ENCODE measurements at regions not wholly inside any gene's neighbourhood (a gene's known extent, or its start where the extent isn't known, plus 50 kb on each side); places are given as distances from the start of the nearest gene placed in this dataset.

DNA sequence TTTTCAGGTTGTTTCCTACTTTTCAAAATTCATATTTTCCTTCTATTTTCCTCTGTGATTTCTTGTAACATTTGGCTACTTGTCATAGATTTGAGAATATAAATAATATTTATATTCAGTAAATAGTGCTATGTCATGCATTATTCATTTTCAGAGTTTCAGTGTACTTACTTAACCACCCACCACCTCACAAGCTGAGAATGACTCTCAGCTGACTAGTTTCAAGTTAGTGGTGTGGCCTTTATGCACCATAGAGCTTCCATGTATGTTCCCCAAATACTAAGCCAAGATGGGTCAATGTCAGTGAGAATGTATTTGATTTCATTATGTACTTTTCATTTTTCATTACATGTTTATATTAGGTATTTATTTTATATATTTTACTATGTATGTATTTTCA, 56.9 kb upstream of the RGS1 start:
- no peaks in the 10 kb centered on the region for H3K27me3 ChIP-seq
- no peak for TF ChIP-seq POLR2A (IDR thresholded peaks at IDR 0.05)
- TF ChIP-seq, protein P1, sequence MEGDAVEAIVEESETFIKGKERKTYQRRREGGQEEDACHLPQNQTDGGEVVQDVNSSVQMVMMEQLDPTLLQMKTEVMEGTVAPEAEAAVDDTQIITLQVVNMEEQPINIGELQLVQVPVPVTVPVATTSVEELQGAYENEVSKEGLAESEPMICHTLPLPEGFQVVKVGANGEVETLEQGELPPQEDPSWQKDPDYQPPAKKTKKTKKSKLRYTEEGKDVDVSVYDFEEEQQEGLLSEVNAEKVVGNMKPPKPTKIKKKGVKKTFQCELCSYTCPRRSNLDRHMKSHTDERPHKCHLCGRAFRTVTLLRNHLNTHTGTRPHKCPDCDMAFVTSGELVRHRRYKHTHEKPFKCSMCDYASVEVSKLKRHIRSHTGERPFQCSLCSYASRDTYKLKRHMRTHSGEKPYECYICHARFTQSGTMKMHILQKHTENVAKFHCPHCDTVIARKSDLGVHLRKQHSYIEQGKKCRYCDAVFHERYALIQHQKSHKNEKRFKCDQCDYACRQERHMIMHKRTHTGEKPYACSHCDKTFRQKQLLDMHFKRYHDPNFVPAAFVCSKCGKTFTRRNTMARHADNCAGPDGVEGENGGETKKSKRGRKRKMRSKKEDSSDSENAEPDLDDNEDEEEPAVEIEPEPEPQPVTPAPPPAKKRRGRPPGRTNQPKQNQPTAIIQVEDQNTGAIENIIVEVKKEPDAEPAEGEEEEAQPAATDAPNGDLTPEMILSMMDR (IDR thresholded peaks at IDR 0.05), result no peak
- TF ChIP-seq POLR2AphosphoS5 (IDR thresholded peaks at IDR 0.05), result no peak
- TF ChIP-seq EP300 (IDR thresholded peaks at IDR 0.05), result no peak
- no peaks in the 10 kb centered on the region for H3K36me3 ChIP-seq
- no peaks in the 10 kb centered on the region for H3K9me3 ChIP-seq
- no peak for DNase-seq (ENCODE audit: low spot score in 2 of 2)
- no peaks in the 10 kb centered on the region for H3K4me1 ChIP-seq
- H3K27ac ChIP-seq, result no peak overlapping the region
- H3K4me3 ChIP-seq, result no peak overlapping the region

DNA sequence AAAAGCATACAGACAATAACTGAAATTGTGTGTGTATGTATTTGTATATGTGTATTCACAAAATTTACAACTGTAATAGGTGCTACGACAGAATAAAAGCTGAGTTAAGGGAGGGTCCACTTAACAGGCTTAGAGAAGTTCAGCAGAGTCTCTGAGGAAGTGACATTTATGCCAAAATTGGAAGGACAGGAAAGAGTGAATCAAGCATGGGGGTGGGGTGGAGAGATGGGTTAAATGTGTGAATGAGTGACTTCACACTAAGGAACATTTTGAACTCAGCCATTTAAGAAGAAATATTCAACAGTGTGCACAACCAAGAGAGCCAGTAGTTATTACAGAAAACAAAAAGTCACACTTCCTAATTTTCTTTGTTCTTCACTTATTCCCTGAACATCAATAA, 53.8 kb upstream of the RGS1 start:
- no peaks in the 10 kb centered on the region for H3K9me3 ChIP-seq
- no peaks in the 10 kb centered on the region for H3K27me3 ChIP-seq
- 73% methylated on average over 1 of the region's 1 CpG for WGBS
- H3K4me3 ChIP-seq, result no peak overlapping the region
- no peak for DNase-seq (ENCODE audit: low spot score in 2 of 2)
- H3K36me3 ChIP-seq, result no peaks in the 10 kb centered on the region
- H3K4me1 ChIP-seq, result no peaks in the 10 kb centered on the region
- no peak overlapping the region for H3K27ac ChIP-seq
- TF ChIP-seq POLR2A (IDR thresholded peaks at IDR 0.05), result no peak
- TF ChIP-seq, protein P1 (IDR thresholded peaks at IDR 0.05), result no peak
- TF ChIP-seq EP300 (IDR thresholded peaks at IDR 0.05), result no peak
- TF ChIP-seq POLR2AphosphoS5 (IDR thresholded peaks at IDR 0.05), result no peak

DNA sequence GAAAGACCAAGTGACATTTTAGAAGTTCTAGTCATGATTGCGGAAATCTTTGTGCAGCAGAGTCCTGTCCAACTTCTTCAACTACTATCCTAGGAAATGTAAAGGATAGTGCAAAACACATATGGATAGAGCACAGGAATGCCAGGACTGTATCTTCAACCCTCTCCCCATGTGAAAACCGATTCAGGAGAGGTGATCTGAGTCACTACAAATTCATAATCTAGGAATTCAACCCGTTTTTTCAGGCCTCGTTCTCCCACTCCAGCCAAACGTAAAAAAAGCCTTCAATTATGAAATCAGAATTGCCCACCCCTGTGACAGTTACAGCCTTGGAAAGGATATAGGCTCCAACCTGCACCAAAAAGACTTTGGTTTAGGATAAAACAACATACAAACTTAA, 52.9 kb upstream of the RGS1 start:
- H3K27ac ChIP-seq, result no peak overlapping the region
- H3K9me3 ChIP-seq, result no peaks in the 10 kb centered on the region
- 84% methylated on average over 5 of the region's 5 CpGs for WGBS
- no peaks in the 10 kb centered on the region for H3K36me3 ChIP-seq
- TF ChIP-seq, protein P1 (IDR thresholded peaks at IDR 0.05), result no peak
- TF ChIP-seq EP300 (IDR thresholded peaks at IDR 0.05) (no peak), POLR2AphosphoS5 (IDR thresholded peaks at IDR 0.05) (no peak), POLR2A (IDR thresholded peaks at IDR 0.05) (no peak)
- no peak for DNase-seq (ENCODE audit: low spot score in 2 of 2)
- H3K4me3 ChIP-seq, result no peak overlapping the region
- no peaks in the 10 kb centered on the region for H3K27me3 ChIP-seq
- no peaks in the 10 kb centered on the region for H3K4me1 ChIP-seq

DNA sequence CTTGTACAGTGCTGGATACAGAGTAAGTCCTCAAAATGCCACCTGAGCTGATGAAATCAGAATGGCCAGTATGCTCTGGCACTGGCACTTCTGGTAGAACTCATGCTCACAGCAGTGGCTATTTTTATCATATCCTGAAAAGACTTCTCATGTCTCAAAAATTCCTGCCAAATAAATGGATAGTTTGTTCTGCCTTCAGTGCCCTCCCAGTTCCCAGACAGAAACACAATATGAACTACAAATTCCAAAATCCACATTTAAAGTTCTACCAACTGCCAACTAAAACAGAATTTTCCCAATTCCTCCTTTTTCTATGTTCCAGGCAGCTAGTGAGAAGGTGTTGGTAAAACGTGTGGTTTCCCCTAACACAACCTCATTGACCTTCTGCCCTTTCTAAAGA, 51.4 kb upstream of the RGS1 start:
- Histone ChIP-seq H3K4me1 (no peaks in the 10 kb centered on the region), H3K9me3 (no peaks in the 10 kb centered on the region), H3K36me3 (no peaks in the 10 kb centered on the region), H3K4me3 (no peak overlapping the region), H3K27ac (no peak overlapping the region), H3K27me3 (no peaks in the 10 kb centered on the region)
- no peak for DNase-seq (ENCODE audit: low spot score in 2 of 2)
- 41% methylated on average over 1 of the region's 1 CpG for WGBS
- TF ChIP-seq POLR2A (IDR thresholded peaks at IDR 0.05) (no peak), EP300 (IDR thresholded peaks at IDR 0.05) (no peak), POLR2AphosphoS5 (IDR thresholded peaks at IDR 0.05) (no peak)
- TF ChIP-seq, protein P1 (IDR thresholded peaks at IDR 0.05), result no peak
